ENCODE measurements at regions not wholly inside any gene's neighbourhood (a gene's known extent, or its start where the extent isn't known, plus 50 kb on each side); places are given as distances from the start of the nearest gene placed in this dataset.
"Not testable (repeated sequence)": the region's sequence is repeated elsewhere in the genome, so short reads cannot be mapped to it uniquely, and the experiment has no call there.

DNA sequence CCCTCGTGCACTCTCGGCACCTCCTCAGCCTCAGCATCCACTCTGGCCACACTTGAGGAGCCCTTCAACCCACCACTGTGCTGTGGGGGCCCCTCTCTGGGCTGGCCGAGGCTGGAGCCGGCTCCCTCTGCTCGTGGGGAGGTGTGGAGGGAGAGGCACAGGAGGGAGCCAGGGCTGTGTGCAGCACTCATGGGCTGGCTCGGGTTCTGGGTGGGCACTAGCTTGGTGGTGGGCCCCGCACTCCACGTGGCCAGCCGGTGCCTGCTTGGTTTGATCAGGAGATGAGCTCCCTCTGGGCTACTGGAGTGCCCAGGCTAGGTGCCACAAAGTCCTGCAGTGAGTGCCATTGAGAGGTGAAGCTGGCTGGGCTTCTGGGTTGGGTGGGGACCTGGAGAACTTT lies 949.4 kb upstream of the GJE1 start:
- no peaks in the 10 kb centered on the region for H3K79me2 ChIP-seq
- H3K27ac ChIP-seq, result no peak overlapping the region
- no peak overlapping the region for H3K4me3 ChIP-seq
- H3K9me2 ChIP-seq (replicated peaks; ENCODE audit: insufficient read depth), result no peaks in the 10 kb centered on the region
- TF ChIP-seq EZH2 (IDR thresholded peaks at IDR 0.05; ENCODE audit: borderline replicate concordance) (no peak), CTCF (IDR thresholded peaks at IDR 0.05; ENCODE audit: poor library complexity) (no peak), EZH2phosphoT487 (IDR thresholded peaks at IDR 0.05; ENCODE audit: low read depth, severe bottlenecking, unreplicated experiment) (no peak)
- H3K4me1 ChIP-seq (ENCODE audit: insufficient read depth), result no peaks in the 10 kb centered on the region
- DNase-seq (ENCODE audit: low spot score), result no peak
- H3K27me3 ChIP-seq, result no peaks in the 10 kb centered on the region
- no peaks in the 10 kb centered on the region for H4K20me1 ChIP-seq (ENCODE audit: insufficient read depth, poor library complexity, severe bottlenecking)
- no peaks in the 10 kb centered on the region for H3K9me3 ChIP-seq (ENCODE audit: low read depth)
- H2AFZ ChIP-seq, result no peak overlapping the region
- no peaks in the 10 kb centered on the region for H3K36me3 ChIP-seq (replicated peaks; ENCODE audit: insufficient read depth, low read depth)
- no peak overlapping the region for H3K4me2 ChIP-seq
- WGBS (ENCODE audit: low lambda C conversion rate, missing lambda C conversion rate), result 90% methylated on average over 9 of the region's 9 CpGs

DNA sequence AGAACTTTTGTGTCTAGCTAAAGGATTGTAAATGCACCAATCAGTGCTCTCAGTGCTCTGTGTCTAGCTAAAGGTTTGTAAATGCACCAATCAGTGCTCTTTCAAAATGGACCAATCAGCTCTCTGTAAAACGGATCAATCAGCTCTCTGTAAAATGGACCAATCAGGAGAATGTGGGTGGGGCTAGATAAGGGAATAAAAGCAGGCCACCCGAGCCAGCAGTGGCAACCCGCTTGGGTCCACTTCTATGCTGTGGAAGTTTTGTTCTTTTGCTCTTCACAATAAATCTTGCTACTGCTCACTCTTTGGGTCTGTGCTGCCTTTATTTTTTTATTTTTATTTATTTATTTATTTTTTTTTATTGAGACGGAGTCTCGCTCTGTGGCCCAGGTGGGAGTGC lies 957.3 kb upstream of the GJE1 start:
- not testable (repeated sequence) for H2AFZ ChIP-seq; H3K79me2 ChIP-seq; H3K4me3 ChIP-seq; H3K4me1 ChIP-seq (ENCODE audit: insufficient read depth); H3K4me2 ChIP-seq; H3K27me3 ChIP-seq; H3K36me3 ChIP-seq (replicated peaks; ENCODE audit: insufficient read depth, low read depth); H4K20me1 ChIP-seq (ENCODE audit: insufficient read depth, poor library complexity, severe bottlenecking); DNase-seq (ENCODE audit: low spot score); H3K9me3 ChIP-seq (ENCODE audit: low read depth); H3K27ac ChIP-seq; H3K9me2 ChIP-seq (replicated peaks; ENCODE audit: insufficient read depth)
- WGBS (ENCODE audit: low lambda C conversion rate, missing lambda C conversion rate), result 98% methylated on average over 5 of the region's 5 CpGs

DNA sequence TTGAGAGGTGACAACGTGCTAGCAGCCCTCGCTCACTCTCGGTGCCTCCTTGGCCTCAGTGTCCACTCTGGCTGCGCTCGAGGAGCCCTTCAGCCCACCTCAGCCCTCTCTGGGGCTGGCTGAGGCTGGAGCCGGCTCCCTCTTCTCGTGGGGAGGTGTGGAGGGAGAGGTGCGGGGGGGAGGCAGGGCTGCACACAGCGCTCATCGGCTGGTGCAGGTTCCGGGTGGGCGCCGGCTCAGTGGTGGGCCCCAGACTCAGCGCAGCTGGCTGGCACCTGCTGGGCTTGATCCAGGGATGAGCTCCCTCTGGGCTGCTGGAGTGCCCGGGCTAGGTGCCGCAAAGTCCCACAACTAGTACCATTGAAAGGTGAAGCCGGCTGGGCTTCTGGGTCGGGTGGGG lies 957.8 kb upstream of the GJE1 start:
- 97% methylated on average over 17 of the region's 18 CpGs for WGBS (ENCODE audit: low lambda C conversion rate, missing lambda C conversion rate)
- H2AFZ ChIP-seq, result no peak overlapping the region
- no peaks in the 10 kb centered on the region for H4K20me1 ChIP-seq (ENCODE audit: insufficient read depth, poor library complexity, severe bottlenecking)
- no peak overlapping the region for H3K27ac ChIP-seq
- no peak overlapping the region for H3K4me3 ChIP-seq
- no peaks in the 10 kb centered on the region for H3K27me3 ChIP-seq
- H3K4me1 ChIP-seq (ENCODE audit: insufficient read depth), result no peaks in the 10 kb centered on the region
- no peaks in the 10 kb centered on the region for H3K9me3 ChIP-seq (ENCODE audit: low read depth)
- H3K79me2 ChIP-seq, result no peaks in the 10 kb centered on the region
- no peak overlapping the region for H3K4me2 ChIP-seq
- H3K9me2 ChIP-seq (replicated peaks; ENCODE audit: insufficient read depth), result no peaks in the 10 kb centered on the region
- no peaks in the 10 kb centered on the region for H3K36me3 ChIP-seq (replicated peaks; ENCODE audit: insufficient read depth, low read depth)
- no peak for DNase-seq (ENCODE audit: low spot score)
- TF ChIP-seq EZH2 (IDR thresholded peaks at IDR 0.05; ENCODE audit: borderline replicate concordance) (no peak), EZH2phosphoT487 (IDR thresholded peaks at IDR 0.05; ENCODE audit: low read depth, severe bottlenecking, unreplicated experiment) (no peak), CTCF (IDR thresholded peaks at IDR 0.05; ENCODE audit: poor library complexity) (no peak)

GRCh38 chr6:141173529-141173928 lies 959.2 kb upstream of the GJE1 start:
- Histone ChIP-seq H2AFZ (no peak overlapping the region), H3K4me2 (no peak overlapping the region), H3K4me3 (no peak overlapping the region), H3K9me2 (replicated peaks; ENCODE audit: insufficient read depth) (no peaks in the 10 kb centered on the region), H3K27me3 (no peaks in the 10 kb centered on the region), H3K79me2 (no peaks in the 10 kb centered on the region), H4K20me1 (ENCODE audit: insufficient read depth, poor library complexity, severe bottlenecking) (no peaks in the 10 kb centered on the region), H3K9me3 (ENCODE audit: low read depth) (no peaks in the 10 kb centered on the region), H3K4me1 (ENCODE audit: insufficient read depth) (no peaks in the 10 kb centered on the region), H3K27ac (no peak overlapping the region), H3K36me3 (replicated peaks; ENCODE audit: insufficient read depth, low read depth) (no peaks in the 10 kb centered on the region)
- DNase-seq (ENCODE audit: low spot score), result no peak
- no peak for TF ChIP-seq EZH2 (IDR thresholded peaks at IDR 0.05; ENCODE audit: borderline replicate concordance)
- no peak for TF ChIP-seq CTCF (IDR thresholded peaks at IDR 0.05; ENCODE audit: poor library complexity)
- no peak for TF ChIP-seq EZH2phosphoT487 (IDR thresholded peaks at IDR 0.05; ENCODE audit: low read depth, severe bottlenecking, unreplicated experiment)

Data from hepatocyte (in vitro differentiated cells).